ENCODE measurements at regions not wholly inside any gene's neighbourhood (a gene's known extent, or its start where the extent isn't known, plus 50 kb on each side); places are given as distances from the start of the nearest gene placed in this dataset.

DNA sequence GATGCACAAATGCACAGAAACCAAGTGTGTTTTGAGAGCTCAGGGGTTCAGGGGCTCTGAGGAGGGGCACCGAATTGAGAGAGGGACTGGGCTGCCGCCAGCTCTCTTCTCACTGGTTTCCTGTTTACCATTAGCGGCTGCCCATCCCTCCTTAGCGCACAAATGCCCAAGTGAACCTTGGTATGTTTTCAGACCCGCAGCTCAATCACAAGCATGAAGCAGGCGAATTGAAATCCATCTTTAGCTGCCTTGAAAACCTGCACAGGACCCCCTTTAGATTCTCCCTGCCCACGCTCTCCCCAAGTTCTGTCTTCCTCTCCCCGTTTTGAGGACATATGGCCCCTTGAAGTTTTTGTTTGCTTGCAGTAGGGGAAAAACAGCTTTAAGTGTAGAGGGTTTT, 61.1 kb upstream of the ACOT11 start:
- WGBS = 37% methylated on average over 8 of the region's 8 CpGs
- Histone ChIP-seq H3K9me3 (ENCODE audit: control insufficient read depth in 2 of 2, insufficient read depth in 1 of 2, low read length in 1 of 2) (no peaks in the 10 kb centered on the region), H3K4me3 (ENCODE audit: low read length in 2 of 2) (no peak overlapping the region), H3K36me3 (ENCODE audit: control insufficient read depth in 2 of 2, insufficient read depth in 2 of 2, low read length in 1 of 2) (no peaks in the 10 kb centered on the region), H3K27ac (ENCODE audit: low read depth in 1 of 2, low read length in 1 of 2) (peak overlapping the region in 1 of 2 donors; percentile 86), H3K4me1 (ENCODE audit: control insufficient read depth in 2 of 2, insufficient read depth in 2 of 2, low read length in 2 of 2) (peaks cover 39 to 66% of the 10 kb centered on the region in 2 donors), H3K27me3 (ENCODE audit: control insufficient read depth in 2 of 2, insufficient read depth in 1 of 2, low read length in 1 of 2) (no peaks in the 10 kb centered on the region)
- DNase-seq (ENCODE audit: low read depth in 6 of 9, low spot score in 9 of 9) = peak in 1 of 9 donors; percentile 43

- Histone ChIP-seq H3K27me3 (ENCODE audit: control insufficient read depth in 2 of 2, insufficient read depth in 1 of 2, low read length in 1 of 2) (no peaks in the 10 kb centered on the region), H3K36me3 (ENCODE audit: control insufficient read depth in 2 of 2, insufficient read depth in 2 of 2, low read length in 1 of 2) (no peaks in the 10 kb centered on the region), H3K27ac (ENCODE audit: low read depth in 1 of 2, low read length in 1 of 2) (peak overlapping the region in 1 of 2 donors; percentile 48), H3K4me3 (ENCODE audit: low read length in 2 of 2) (no peak overlapping the region), H3K9me3 (ENCODE audit: control insufficient read depth in 2 of 2, insufficient read depth in 1 of 2, low read length in 1 of 2) (peaks cover 0 to 3% of the 10 kb centered on the region in 2 donors), H3K4me1 (ENCODE audit: control insufficient read depth in 2 of 2, insufficient read depth in 2 of 2, low read length in 2 of 2) (peaks cover 44 to 70% of the 10 kb centered on the region in 2 donors)
- peak in 1 of 9 donors; percentile 46 for DNase-seq (ENCODE audit: low read depth in 6 of 9, low spot score in 9 of 9)
- 29% methylated on average over 5 of the region's 5 CpGs for WGBS
Measured at GRCh38 chr1:54485416-54485815, 62.6 kb upstream of the ACOT11 start.

- 96% methylated on average over 11 of the region's 11 CpGs for WGBS
- peaks cover 49 to 74% of the 10 kb centered on the region in 2 donors for H3K4me1 ChIP-seq (ENCODE audit: control insufficient read depth in 2 of 2, insufficient read depth in 2 of 2, low read length in 2 of 2)
- no peaks in the 10 kb centered on the region for H3K27me3 ChIP-seq (ENCODE audit: control insufficient read depth in 2 of 2, insufficient read depth in 1 of 2, low read length in 1 of 2)
- no peak overlapping the region for H3K4me3 ChIP-seq (ENCODE audit: low read length in 2 of 2)
- no peak for DNase-seq (ENCODE audit: low read depth in 6 of 9, low spot score in 9 of 9)
- H3K27ac ChIP-seq (ENCODE audit: low read depth in 1 of 2, low read length in 1 of 2) = no peak overlapping the region
- no peaks in the 10 kb centered on the region for H3K36me3 ChIP-seq (ENCODE audit: control insufficient read depth in 2 of 2, insufficient read depth in 2 of 2, low read length in 1 of 2)
- H3K9me3 ChIP-seq (ENCODE audit: control insufficient read depth in 2 of 2, insufficient read depth in 1 of 2, low read length in 1 of 2) = peaks cover 0 to 6% of the 10 kb centered on the region in 2 donors
Measured at GRCh38 chr1:54483875-54484437, 64.1 kb upstream of the ACOT11 start.

- peak in 1 of 9 donors; percentile 37 for DNase-seq (ENCODE audit: low read depth in 6 of 9, low spot score in 9 of 9)
- Histone ChIP-seq H3K4me1 (ENCODE audit: control insufficient read depth in 2 of 2, insufficient read depth in 2 of 2, low read length in 2 of 2) (peaks cover 57 to 79% of the 10 kb centered on the region in 2 donors), H3K4me3 (ENCODE audit: low read length in 2 of 2) (no peak overlapping the region), H3K27ac (ENCODE audit: low read depth in 1 of 2, low read length in 1 of 2) (peak overlapping the region; percentile 25 to 94), H3K36me3 (ENCODE audit: control insufficient read depth in 2 of 2, insufficient read depth in 2 of 2, low read length in 1 of 2) (no peaks in the 10 kb centered on the region), H3K27me3 (ENCODE audit: control insufficient read depth in 2 of 2, insufficient read depth in 1 of 2, low read length in 1 of 2) (no peaks in the 10 kb centered on the region), H3K9me3 (ENCODE audit: control insufficient read depth in 2 of 2, insufficient read depth in 1 of 2, low read length in 1 of 2) (peaks cover 0 to 6% of the 10 kb centered on the region in 2 donors)
- WGBS = 91% methylated on average over 5 of the region's 5 CpGs
Measured at GRCh38 chr1:54481201-54481884, 66.7 kb upstream of the ACOT11 start.

DNA sequence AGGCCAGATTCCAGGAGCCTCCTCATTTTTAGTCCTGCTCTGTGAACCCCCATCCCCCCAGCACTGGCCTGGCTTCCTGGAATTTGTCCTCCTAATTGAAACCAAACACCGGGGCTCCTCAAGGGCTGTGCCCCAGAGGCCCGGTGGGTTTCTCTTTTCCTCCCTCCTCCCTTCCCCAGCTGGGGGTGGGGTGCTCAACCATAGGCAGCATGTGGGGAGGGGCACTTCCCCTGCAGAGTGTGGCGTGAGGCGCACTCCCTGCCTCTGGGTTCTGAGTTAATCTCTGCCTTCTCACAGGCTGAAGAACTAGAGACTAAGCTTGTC, 67.5 kb upstream of the ACOT11 start:
- peak in 4 of 9 donors; percentile 74 to 91 (median 78) for DNase-seq (ENCODE audit: low read depth in 6 of 9, low spot score in 9 of 9)
- H3K4me1 ChIP-seq (ENCODE audit: control insufficient read depth in 2 of 2, insufficient read depth in 2 of 2, low read length in 2 of 2) = peaks cover 57 to 79% of the 10 kb centered on the region in 2 donors
- 6% methylated on average over 4 of the region's 4 CpGs for WGBS
- no peaks in the 10 kb centered on the region for H3K27me3 ChIP-seq (ENCODE audit: control insufficient read depth in 2 of 2, insufficient read depth in 1 of 2, low read length in 1 of 2)
- peak overlapping the region; percentile 85 to 94 for H3K27ac ChIP-seq (ENCODE audit: low read depth in 1 of 2, low read length in 1 of 2)
- H3K4me3 ChIP-seq (ENCODE audit: low read length in 2 of 2) = peak overlapping the region; percentile 32 to 35
- H3K9me3 ChIP-seq (ENCODE audit: control insufficient read depth in 2 of 2, insufficient read depth in 1 of 2, low read length in 1 of 2) = peaks cover 0 to 6% of the 10 kb centered on the region in 2 donors
- no peaks in the 10 kb centered on the region for H3K36me3 ChIP-seq (ENCODE audit: control insufficient read depth in 2 of 2, insufficient read depth in 2 of 2, low read length in 1 of 2)

GRCh38 chr1:54479841-54480524, 68.0 kb upstream of the ACOT11 start:
- DNase-seq (ENCODE audit: low read depth in 6 of 9, low spot score in 9 of 9) = no peak
- Histone ChIP-seq H3K4me1 (ENCODE audit: control insufficient read depth in 2 of 2, insufficient read depth in 2 of 2, low read length in 2 of 2) (peaks cover 59 to 79% of the 10 kb centered on the region in 2 donors), H3K27ac (ENCODE audit: low read depth in 1 of 2, low read length in 1 of 2) (peak overlapping the region; percentile 85 to 94), H3K36me3 (ENCODE audit: control insufficient read depth in 2 of 2, insufficient read depth in 2 of 2, low read length in 1 of 2) (no peaks in the 10 kb centered on the region), H3K27me3 (ENCODE audit: control insufficient read depth in 2 of 2, insufficient read depth in 1 of 2, low read length in 1 of 2) (no peaks in the 10 kb centered on the region), H3K9me3 (ENCODE audit: control insufficient read depth in 2 of 2, insufficient read depth in 1 of 2, low read length in 1 of 2) (peaks cover 0 to 6% of the 10 kb centered on the region in 2 donors), H3K4me3 (ENCODE audit: low read length in 2 of 2) (peak overlapping the region; percentile 32 to 35)
- WGBS = 66% methylated on average over 7 of the region's 7 CpGs

GRCh38 chr1:54479251-54479650, 68.8 kb upstream of the ACOT11 start:
- Histone ChIP-seq H3K27me3 (ENCODE audit: control insufficient read depth in 2 of 2, insufficient read depth in 1 of 2, low read length in 1 of 2) (no peaks in the 10 kb centered on the region), H3K27ac (ENCODE audit: low read depth in 1 of 2, low read length in 1 of 2) (peak overlapping the region; percentile 6 to 94), H3K4me1 (ENCODE audit: control insufficient read depth in 2 of 2, insufficient read depth in 2 of 2, low read length in 2 of 2) (peaks cover 62 to 78% of the 10 kb centered on the region in 2 donors), H3K9me3 (ENCODE audit: control insufficient read depth in 2 of 2, insufficient read depth in 1 of 2, low read length in 1 of 2) (peaks cover 0 to 6% of the 10 kb centered on the region in 2 donors), H3K4me3 (ENCODE audit: low read length in 2 of 2) (no peak overlapping the region), H3K36me3 (ENCODE audit: control insufficient read depth in 2 of 2, insufficient read depth in 2 of 2, low read length in 1 of 2) (no peaks in the 10 kb centered on the region)
- 95% methylated on average over 5 of the region's 5 CpGs for WGBS
- DNase-seq (ENCODE audit: low read depth in 6 of 9, low spot score in 9 of 9) = no peak

DNA sequence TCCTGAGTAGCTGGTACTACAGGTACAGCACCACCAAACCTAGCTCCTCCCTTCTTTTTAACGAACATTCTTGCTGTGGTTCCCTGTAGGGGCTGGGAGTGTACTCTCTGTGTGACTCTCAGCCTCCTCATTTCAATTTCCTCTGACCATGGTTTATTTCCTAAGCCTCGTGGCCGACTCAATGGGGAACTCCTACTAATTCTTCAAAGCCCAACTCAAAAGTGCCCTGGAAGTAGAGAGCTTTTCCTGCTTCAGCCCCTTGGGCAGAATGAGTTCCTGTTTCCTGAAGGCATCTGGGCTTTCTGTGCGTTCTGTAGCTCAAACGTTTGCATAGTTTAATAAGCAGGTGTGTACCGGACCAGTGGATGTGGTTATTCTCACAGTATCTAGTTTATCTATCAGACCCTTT, 70.9 kb upstream of the ACOT11 start:
- WGBS = 8% methylated on average over 6 of the region's 6 CpGs
- Histone ChIP-seq H3K27ac (ENCODE audit: low read depth in 1 of 2, low read length in 1 of 2) (peak overlapping the region; percentile 96 to 99), H3K4me1 (ENCODE audit: control insufficient read depth in 2 of 2, insufficient read depth in 2 of 2, low read length in 2 of 2) (peaks cover 81 to 95% of the 10 kb centered on the region in 2 donors)

GRCh38 chr1:54476530-54477109, 70.4 kb upstream of the SSBP3 start:
- 79% methylated on average over 4 of the region's 4 CpGs for WGBS
- Histone ChIP-seq H3K36me3 (ENCODE audit: control insufficient read depth in 2 of 2, insufficient read depth in 2 of 2, low read length in 1 of 2) (peaks cover 0 to 3% of the 10 kb centered on the region in 2 donors), H3K27ac (ENCODE audit: low read depth in 1 of 2, low read length in 1 of 2) (peak overlapping the region; percentile 96 to 99), H3K4me3 (ENCODE audit: low read length in 2 of 2) (peak overlapping the region in 1 of 2 donors; percentile 39), H3K9me3 (ENCODE audit: control insufficient read depth in 2 of 2, insufficient read depth in 1 of 2, low read length in 1 of 2) (peaks cover 0 to 9% of the 10 kb centered on the region in 2 donors), H3K27me3 (ENCODE audit: control insufficient read depth in 2 of 2, insufficient read depth in 1 of 2, low read length in 1 of 2) (no peaks in the 10 kb centered on the region), H3K4me1 (ENCODE audit: control insufficient read depth in 2 of 2, insufficient read depth in 2 of 2, low read length in 2 of 2) (peaks cover 80 to 97% of the 10 kb centered on the region in 2 donors)
- DNase-seq (ENCODE audit: low read depth in 6 of 9, low spot score in 9 of 9) = peak in 1 of 9 donors; percentile 57

More for the DNA sequence above, 70.9 kb upstream of the ACOT11 start:
- peak in 2 of 9 donors; percentile 51 to 73 for DNase-seq (ENCODE audit: low read depth in 6 of 9, low spot score in 9 of 9)
- no peaks in the 10 kb centered on the region for H3K27me3 ChIP-seq (ENCODE audit: control insufficient read depth in 2 of 2, insufficient read depth in 1 of 2, low read length in 1 of 2)
- peaks cover 0 to 9% of the 10 kb centered on the region in 2 donors for H3K9me3 ChIP-seq (ENCODE audit: control insufficient read depth in 2 of 2, insufficient read depth in 1 of 2, low read length in 1 of 2)
- H3K4me3 ChIP-seq (ENCODE audit: low read length in 2 of 2) = no peak overlapping the region
- H3K36me3 ChIP-seq (ENCODE audit: control insufficient read depth in 2 of 2, insufficient read depth in 2 of 2, low read length in 1 of 2) = peaks cover 0 to 3% of the 10 kb centered on the region in 2 donors
